HG03066 (cell line): ENCODE measurements at regions not wholly inside any gene's neighbourhood (a gene's known extent, or its start where the extent isn't known, plus 50 kb on each side); places are given as distances from the start of the nearest gene placed in this dataset.
"Not testable (repeated sequence)": the region's sequence is repeated elsewhere in the genome, so short reads cannot be mapped to it uniquely, and the experiment has no call there.

ENCODE experiments used
- ATAC-seq: cut with Tn5 transposase; IDR thresholded peaks from one replicate; pipeline ENCODE4 v1.9.1; 2021; ENCODE audit warnings: low read depth; ENCODE audit not compliant: unreplicated experiment

- ATAC-seq = no peak
These were observed 415.1 kb upstream of the MAP2 start for GRCh38 chr2:209008636-209009287.

GRCh38 chr2:209018633-209019032 is 405.2 kb upstream of the MAP2 start:
- not testable (repeated sequence) for ATAC-seq

- ATAC-seq = no peak
These were observed 394.6 kb upstream of the MAP2 start for GRCh38 chr2:209029249-209029648.

GRCh38 chr2:209044307-209044706 is 379.5 kb upstream of the MAP2 start:
- ATAC-seq = no peak

GRCh38 chr2:209046163-209046562 is 377.7 kb upstream of the MAP2 start:
- no peak for ATAC-seq

- ATAC-seq = no peak
These were observed 374.2 kb upstream of the MAP2 start for GRCh38 chr2:209049608-209050007.

GRCh38 chr2:209062210-209062609 is 361.6 kb upstream of the MAP2 start:
- no peak for ATAC-seq

- no peak for ATAC-seq
These were observed 353.6 kb upstream of the MAP2 start for GRCh38 chr2:209070262-209070661.

- no peak for ATAC-seq
These were observed 350.7 kb upstream of the MAP2 start for GRCh38 chr2:209073151-209073550.

GRCh38 chr2:209074711-209075110 is 349.1 kb upstream of the MAP2 start:
- no peak for ATAC-seq

- no peak for ATAC-seq
These were observed 347.7 kb upstream of the MAP2 start for GRCh38 chr2:209076151-209076550.

GRCh38 chr2:209086761-209087160 is 337.1 kb upstream of the MAP2 start:
- no peak for ATAC-seq

- ATAC-seq = no peak
These were observed 332.8 kb upstream of the MAP2 start for GRCh38 chr2:209091056-209091455.

- ATAC-seq = no peak
These were observed 329.6 kb upstream of the MAP2 start for GRCh38 chr2:209094221-209094620.

GRCh38 chr2:209095432-209095831 is 328.4 kb upstream of the MAP2 start:
- no peak for ATAC-seq

- ATAC-seq = no peak
These were observed 326.7 kb upstream of the MAP2 start for GRCh38 chr2:209097168-209097567.

- no peak for ATAC-seq
These were observed 321.5 kb upstream of the MAP2 start for GRCh38 chr2:209102319-209102718.

- no peak for ATAC-seq
These were observed 310.8 kb upstream of the MAP2 start for GRCh38 chr2:209113026-209113425.

GRCh38 chr2:209114588-209115240 is 309.1 kb upstream of the MAP2 start:
- ATAC-seq = no peak

- peak; percentile 91 for ATAC-seq
These were observed 302.2 kb upstream of the MAP2 start for GRCh38 chr2:209121691-209122090.

GRCh38 chr2:209125291-209125690 is 298.6 kb upstream of the MAP2 start:
- ATAC-seq = no peak

- ATAC-seq = no peak
These were observed 285.8 kb upstream of the MAP2 start for GRCh38 chr2:209138079-209138478.
